NCI-H2081 treated with DMSO at 0.1 percent for 48 hours (cell line): ENCODE measurements at regions not wholly inside any gene's neighbourhood (a gene's known extent, or its start where the extent isn't known, plus 50 kb on each side); places are given as distances from the start of the nearest gene placed in this dataset.

Experiments used
- DNase-seq: peaks from one replicate; lab custom pipeline; 2025; lab: John Stamatoyannopoulos, UW

GRCh38 chr6:105791583-105792318 lies 294.4 kb upstream of the PRDM1 start:
- no peak for DNase-seq

GRCh38 chr6:105791179-105791578 lies 295.0 kb upstream of the PRDM1 start:
- no peak for DNase-seq

- no peak for DNase-seq
These were observed 295.5 kb upstream of the PRDM1 start for GRCh38 chr6:105790635-105791034.

GRCh38 chr6:105789935-105790334 lies 296.2 kb upstream of the PRDM1 start:
- DNase-seq = no peak

- no peak for DNase-seq
These were observed 298.4 kb upstream of the PRDM1 start for GRCh38 chr6:105787747-105788146.

GRCh38 chr6:105786890-105787655 lies 299.1 kb upstream of the PRDM1 start:
- DNase-seq = no peak

- no peak for DNase-seq
These were observed 299.7 kb upstream of the PRDM1 start for GRCh38 chr6:105786449-105786848.

GRCh38 chr6:105785066-105785811 lies 300.9 kb upstream of the PRDM1 start:
- no peak for DNase-seq

GRCh38 chr6:105784179-105784578 lies 302.0 kb upstream of the PRDM1 start:
- no peak for DNase-seq

GRCh38 chr6:105783333-105783935 lies 302.7 kb upstream of the PRDM1 start:
- DNase-seq = no peak

GRCh38 chr6:105781915-105782314 lies 304.2 kb upstream of the PRDM1 start:
- no peak for DNase-seq

GRCh38 chr6:105781248-105781647 lies 304.9 kb upstream of the PRDM1 start:
- no peak for DNase-seq

GRCh38 chr6:105780146-105780860 lies 305.8 kb upstream of the PRDM1 start:
- no peak for DNase-seq

GRCh38 chr6:105779110-105779509 lies 307.0 kb upstream of the PRDM1 start:
- no peak for DNase-seq

- no peak for DNase-seq
These were observed 311.0 kb upstream of the PRDM1 start for GRCh38 chr6:105775095-105775494.

GRCh38 chr6:105774247-105774646 lies 311.9 kb upstream of the PRDM1 start:
- no peak for DNase-seq

- no peak for DNase-seq
These were observed 314.7 kb upstream of the PRDM1 start for GRCh38 chr6:105771313-105771970.

- DNase-seq = no peak
These were observed 316.1 kb upstream of the PRDM1 start for GRCh38 chr6:105769987-105770386.

GRCh38 chr6:105769197-105769596 lies 316.9 kb upstream of the PRDM1 start:
- no peak for DNase-seq

- no peak for DNase-seq
These were observed 318.6 kb upstream of the PRDM1 start for GRCh38 chr6:105767541-105767940.

GRCh38 chr6:105765239-105765638 lies 320.9 kb upstream of the PRDM1 start:
- DNase-seq = no peak
